NCI-H146 (cell line): ENCODE measurements at regions not wholly inside any gene's neighbourhood (a gene's known extent, or its start where the extent isn't known, plus 50 kb on each side); places are given as distances from the start of the nearest gene placed in this dataset.

Experiments
- DNase-seq: peaks from one replicate; lab custom pipeline; 2025; lab: John Stamatoyannopoulos, UW

- DNase-seq = no peak
These were observed 281.2 kb upstream of the FAM241A start for GRCh38 chr4:111864066-111864465.

GRCh38 chr4:111869339-111869738, 275.9 kb upstream of the FAM241A start:
- no peak for DNase-seq

GRCh38 chr4:111871802-111872201, 273.5 kb upstream of the FAM241A start:
- DNase-seq = no peak

- no peak for DNase-seq
These were observed 271.5 kb upstream of the FAM241A start for GRCh38 chr4:111873801-111874200.

GRCh38 chr4:111879539-111879938, 265.7 kb upstream of the FAM241A start:
- no peak for DNase-seq

- no peak for DNase-seq
These were observed 265.1 kb upstream of the FAM241A start for GRCh38 chr4:111880116-111880515.

GRCh38 chr4:111883557-111883999, 261.7 kb upstream of the FAM241A start:
- peak; percentile 44 for DNase-seq

- DNase-seq = no peak
These were observed 254.8 kb upstream of the FAM241A start for GRCh38 chr4:111890412-111890811.

GRCh38 chr4:111905511-111905910, 239.7 kb upstream of the FAM241A start:
- DNase-seq = no peak

GRCh38 chr4:111919639-111920038, 225.6 kb upstream of the FAM241A start:
- no peak for DNase-seq

- no peak for DNase-seq
These were observed 223.5 kb upstream of the FAM241A start for GRCh38 chr4:111921714-111922113.

- DNase-seq = no peak
These were observed 221.5 kb upstream of the FAM241A start for GRCh38 chr4:111923786-111924185.

GRCh38 chr4:111924696-111925095, 220.6 kb upstream of the FAM241A start:
- no peak for DNase-seq

- no peak for DNase-seq
These were observed 214.6 kb upstream of the FAM241A start for GRCh38 chr4:111930659-111931058.

GRCh38 chr4:111933703-111934102, 211.6 kb upstream of the FAM241A start:
- no peak for DNase-seq

- no peak for DNase-seq
These were observed 210.9 kb upstream of the FAM241A start for GRCh38 chr4:111934314-111934713.

GRCh38 chr4:111937368-111937767, 207.9 kb upstream of the FAM241A start:
- no peak for DNase-seq

GRCh38 chr4:111941957-111942356, 203.3 kb upstream of the FAM241A start:
- DNase-seq = no peak

GRCh38 chr4:111943796-111944203, 201.5 kb upstream of the FAM241A start:
- DNase-seq = no peak

GRCh38 chr4:111945014-111945413, 200.2 kb upstream of the FAM241A start:
- no peak for DNase-seq

- DNase-seq = no peak
These were observed 198.5 kb upstream of the FAM241A start for GRCh38 chr4:111946800-111947199.

- DNase-seq = no peak
These were observed 192.6 kb upstream of the FAM241A start for GRCh38 chr4:111952688-111953087.

GRCh38 chr4:111954550-111954949, 190.7 kb upstream of the FAM241A start:
- DNase-seq = no peak

- no peak for DNase-seq
These were observed 190.3 kb upstream of the FAM241A start for GRCh38 chr4:111955001-111955400.

- no peak for DNase-seq
These were observed 188.1 kb upstream of the FAM241A start for GRCh38 chr4:111957116-111957515.
